ENCODE measurements at regions not wholly inside any gene's neighbourhood (a gene's known extent, or its start where the extent isn't known, plus 50 kb on each side); places are given as distances from the start of the nearest gene placed in this dataset.

GRCh38 chr18:35826477-35826876 lies 146.0 kb upstream of the RMP24 start:
- TF ChIP-seq CTCF (IDR thresholded peaks at IDR 0.05) (no peak), EZH2 (IDR thresholded peaks at IDR 0.05; ENCODE audit: borderline replicate concordance, insufficient read depth, low read depth, low read length, poor library complexity, severe bottlenecking) (no peak)
- Histone ChIP-seq H3K79me2 (ENCODE audit: control insufficient read depth, insufficient read depth, low read length) (no peaks in the 10 kb centered on the region), H3K4me1 (ENCODE audit: control insufficient read depth in 2 of 2, insufficient read depth in 2 of 2, low read length in 2 of 2) (no peaks in the 10 kb centered on the region), H3K27me3 (replicated peaks in 1 of 4; ENCODE audit: control extremely low read depth in 1 of 4, control insufficient read depth in 3 of 4, insufficient read depth in 4 of 4, low read length in 3 of 4) (peaks cover 0 to 3% (median 0%) of the 10 kb centered on the region in 4 experiments), H3K27ac (ENCODE audit: low read length in 2 of 2) (no peak overlapping the region), H3K9me3 (ENCODE audit: control extremely low read depth in 1 of 3, control insufficient read depth in 2 of 3, insufficient read depth in 1 of 3, low read length in 2 of 3) (peaks cover 1 to 4% (median 3%) of the 10 kb centered on the region in 3 donors), H3K4me2 (replicated peaks; ENCODE audit: low read depth, low read length, poor library complexity, severe bottlenecking) (no peak overlapping the region), H3K36me3 (replicated peaks in 1 of 2; ENCODE audit: control extremely low read depth in 1 of 2, control insufficient read depth in 1 of 2, extremely low read depth in 1 of 2, insufficient read depth in 2 of 2, low read length in 1 of 2) (no peaks in the 10 kb centered on the region), H2AFZ (ENCODE audit: insufficient read depth, low read depth, low read length, poor library complexity, severe bottlenecking) (no peak overlapping the region), H4K20me1 (ENCODE audit: control insufficient read depth, insufficient read depth, low read length, poor library complexity, severe bottlenecking) (no peaks in the 10 kb centered on the region), H3K4me3 (ENCODE audit: control extremely low read depth in 1 of 5, extremely low read depth in 1 of 5, insufficient read depth in 1 of 5, low read depth in 2 of 5, low read length in 4 of 5) (no peak overlapping the region), H3K9ac (ENCODE audit: low read length) (no peak overlapping the region)
- CTCF ChIA-PET: no interaction called here
- H3K4me1 Mint-ChIP-seq: peaks cover 3% of the 10 kb centered on the region
- POLR2A ChIA-PET: no interaction called here
- intact Hi-C loops (cut with micrococcal nuclease): no loop called here
- H3K27ac Mint-ChIP-seq: no peak overlapping the region
- DNase-seq: no peak
- no peaks in the 10 kb centered on the region for H3K27me3 Mint-ChIP-seq
- no peak overlapping the region for H3K4me3 Mint-ChIP-seq
- H3K9me3 Mint-ChIP-seq (ENCODE audit: insufficient read depth): peaks cover 6% of the 10 kb centered on the region
- WGBS (ENCODE audit: insufficient coverage): 100% methylated on average over 1 of the region's 1 CpG
- no peak for ATAC-seq (ENCODE audit: low read depth)

GRCh38 chr18:35827275-35827902 lies 145.1 kb upstream of the RMP24 start:
- H3K9ac ChIP-seq (ENCODE audit: low read length): no peak overlapping the region
- no peaks in the 10 kb centered on the region for H4K20me1 ChIP-seq (ENCODE audit: control insufficient read depth, insufficient read depth, low read length, poor library complexity, severe bottlenecking)
- no peak overlapping the region for H3K4me3 Mint-ChIP-seq
- H3K4me1 Mint-ChIP-seq: peaks cover 8% of the 10 kb centered on the region
- H3K27ac ChIP-seq (ENCODE audit: low read length in 2 of 2): no peak overlapping the region
- H3K79me2 ChIP-seq (ENCODE audit: control insufficient read depth, insufficient read depth, low read length): no peaks in the 10 kb centered on the region
- H2AFZ ChIP-seq (ENCODE audit: insufficient read depth, low read depth, low read length, poor library complexity, severe bottlenecking): no peak overlapping the region
- no peaks in the 10 kb centered on the region for H3K4me1 ChIP-seq (ENCODE audit: control insufficient read depth in 2 of 2, insufficient read depth in 2 of 2, low read length in 2 of 2)
- no peak overlapping the region for H3K27ac Mint-ChIP-seq
- ATAC-seq (ENCODE audit: low read depth): no peak
- intact Hi-C loops (cut with micrococcal nuclease): no loop called here
- ChIA-PET POLR2A (no interaction called here), CTCF (no interaction called here)
- TF ChIP-seq EZH2 (IDR thresholded peaks at IDR 0.05; ENCODE audit: borderline replicate concordance, insufficient read depth, low read depth, low read length, poor library complexity, severe bottlenecking): no peak
- TF ChIP-seq CTCF (IDR thresholded peaks at IDR 0.05): no peak
- H3K9me3 ChIP-seq (ENCODE audit: control extremely low read depth in 1 of 3, control insufficient read depth in 2 of 3, insufficient read depth in 1 of 3, low read length in 2 of 3): peaks cover 1 to 12% (median 10%) of the 10 kb centered on the region in 3 donors
- no peak for DNase-seq
- H3K27me3 Mint-ChIP-seq: no peaks in the 10 kb centered on the region
- no peaks in the 10 kb centered on the region for H3K27me3 ChIP-seq (replicated peaks in 1 of 4; ENCODE audit: control extremely low read depth in 1 of 4, control insufficient read depth in 3 of 4, insufficient read depth in 4 of 4, low read length in 3 of 4)
- no peak overlapping the region for H3K4me2 ChIP-seq (replicated peaks; ENCODE audit: low read depth, low read length, poor library complexity, severe bottlenecking)
- peaks cover 10% of the 10 kb centered on the region for H3K9me3 Mint-ChIP-seq (ENCODE audit: insufficient read depth)
- no peaks in the 10 kb centered on the region for H3K36me3 ChIP-seq (replicated peaks in 1 of 2; ENCODE audit: control extremely low read depth in 1 of 2, control insufficient read depth in 1 of 2, extremely low read depth in 1 of 2, insufficient read depth in 2 of 2, low read length in 1 of 2)
- H3K4me3 ChIP-seq (ENCODE audit: control extremely low read depth in 1 of 5, extremely low read depth in 1 of 5, insufficient read depth in 1 of 5, low read depth in 2 of 5, low read length in 4 of 5): no peak overlapping the region

All from B cell (primary cell).